Activated naive CD8-positive, alpha-beta T cell treated with anti-CD3 and anti-CD28 coated beads, Interleukin-2, amount 50 U/mL, for 24 hours (primary cell): ENCODE measurements at regions not wholly inside any gene's neighbourhood (a gene's known extent, or its start where the extent isn't known, plus 50 kb on each side); places are given as distances from the start of the nearest gene placed in this dataset.
A peak's percentile ranks its signal among the peaks of the same experiment; 100 is the strongest.
"Not testable (repeated sequence)": the region's sequence is repeated elsewhere in the genome, so short reads cannot be mapped to it uniquely, and the experiment has no call there.

ENCODE experiments used
- ATAC-seq: fragments of 150-1000 bp; cut with Tn5 transposase; one replicate; pipeline ENCODE4 v1.10.0; 2021
- DNase-seq: peaks from one replicate; pipeline ENCODE4 v3.0.0; 2021
- H3K27ac Mint-ChIP-seq: one replicate; pipeline ENCODE4 v1.8.0; 2021; ENCODE audit warnings: mild to moderate bottlenecking, mixed read lengths
- H3K27me3 Mint-ChIP-seq: one replicate; pipeline ENCODE4 v1.8.0; 2021; ENCODE audit warnings: mixed read lengths
- H3K36me3 Mint-ChIP-seq: one replicate; pipeline ENCODE4 v1.8.0; 2021; ENCODE audit warnings: low read depth, mixed read lengths
- H3K4me1 Mint-ChIP-seq: one replicate; pipeline ENCODE4 v1.8.0; 2021; ENCODE audit warnings: mixed read lengths
- H3K4me3 Mint-ChIP-seq: one replicate; pipeline ENCODE4 v1.8.0; 2021; ENCODE audit warnings: mild to moderate bottlenecking, moderate library complexity, mixed read lengths
- H3K9me3 Mint-ChIP-seq: one replicate; pipeline ENCODE4 v1.8.0; 2021; ENCODE audit warnings: mixed read lengths

DNA sequence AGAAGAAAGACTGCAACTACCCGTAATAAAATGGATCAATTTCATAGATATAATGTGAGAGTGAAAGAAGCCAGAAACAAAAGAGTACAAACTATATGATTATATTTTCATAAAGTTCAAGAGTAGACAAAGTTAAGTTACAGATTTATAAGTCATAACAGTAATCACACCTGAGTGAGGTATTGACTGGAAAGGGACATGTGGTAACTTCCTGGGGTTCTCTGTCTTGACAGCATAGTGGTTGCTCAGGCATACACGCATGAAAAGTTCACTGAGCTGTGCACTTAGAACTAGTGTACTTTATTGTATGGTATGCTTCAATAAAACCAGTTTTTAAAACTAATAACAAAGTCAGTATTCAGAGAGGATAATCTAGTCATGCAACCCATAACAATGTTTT, 653.6 kb downstream of the EPM2A start:
- H3K4me1 Mint-ChIP-seq, result no peaks in the 10 kb centered on the region
- no peaks in the 10 kb centered on the region for H3K36me3 Mint-ChIP-seq
- no peaks in the 10 kb centered on the region for H3K9me3 Mint-ChIP-seq
- H3K27ac Mint-ChIP-seq, result no peak overlapping the region
- peaks cover 7% of the 10 kb centered on the region for H3K27me3 Mint-ChIP-seq
- no peak overlapping the region for H3K4me3 Mint-ChIP-seq
- DNase-seq, result no peak
- ATAC-seq, result no peak

DNA sequence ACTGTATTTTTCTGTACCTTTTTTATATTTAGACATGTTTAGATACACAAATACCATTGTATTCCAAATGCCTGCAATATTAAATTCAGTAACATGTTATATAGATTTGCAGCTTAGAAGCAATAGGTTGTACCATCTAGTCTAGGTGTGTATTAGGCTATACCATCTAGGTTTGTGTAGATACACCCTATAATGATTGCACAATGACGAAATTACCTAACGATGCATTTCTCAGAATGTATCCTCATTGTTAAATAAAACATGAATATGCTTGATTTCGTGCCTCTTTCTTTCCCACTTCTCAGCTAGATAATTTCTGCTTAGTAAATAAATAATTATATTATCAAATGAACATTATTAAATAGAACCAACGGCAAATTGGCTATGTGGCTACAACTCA, 653.0 kb downstream of the EPM2A start:
- no peak overlapping the region for H3K4me3 Mint-ChIP-seq
- ATAC-seq, result no peak
- H3K27me3 Mint-ChIP-seq, result peaks cover 7% of the 10 kb centered on the region
- no peaks in the 10 kb centered on the region for H3K36me3 Mint-ChIP-seq
- DNase-seq, result no peak
- no peaks in the 10 kb centered on the region for H3K9me3 Mint-ChIP-seq
- no peak overlapping the region for H3K27ac Mint-ChIP-seq
- H3K4me1 Mint-ChIP-seq, result no peaks in the 10 kb centered on the region

DNA sequence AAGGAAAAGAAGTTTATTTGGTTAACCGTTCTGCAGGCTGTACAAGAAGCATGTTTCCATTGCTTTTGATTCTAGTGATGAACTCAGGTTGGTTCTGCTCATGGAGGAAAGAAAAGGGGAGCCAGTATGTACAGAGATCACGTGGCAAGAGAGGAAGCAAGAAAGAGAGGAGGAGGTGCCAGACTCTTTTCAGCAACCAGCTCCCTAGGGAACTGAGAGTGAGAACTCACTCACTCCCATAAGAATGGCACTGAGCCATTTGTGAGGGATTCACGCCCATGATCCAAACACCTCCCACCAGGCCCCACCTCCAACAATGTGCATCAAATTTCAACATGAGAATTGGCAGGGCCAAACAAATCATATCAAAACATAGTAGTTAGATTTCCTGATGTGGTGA, 649.1 kb downstream of the EPM2A start:
- no peaks in the 10 kb centered on the region for H3K9me3 Mint-ChIP-seq
- peaks cover 7% of the 10 kb centered on the region for H3K27me3 Mint-ChIP-seq
- H3K27ac Mint-ChIP-seq, result no peak overlapping the region
- DNase-seq, result no peak
- H3K4me3 Mint-ChIP-seq, result no peak overlapping the region
- H3K36me3 Mint-ChIP-seq, result no peaks in the 10 kb centered on the region
- no peak for ATAC-seq
- H3K4me1 Mint-ChIP-seq, result no peaks in the 10 kb centered on the region

DNA sequence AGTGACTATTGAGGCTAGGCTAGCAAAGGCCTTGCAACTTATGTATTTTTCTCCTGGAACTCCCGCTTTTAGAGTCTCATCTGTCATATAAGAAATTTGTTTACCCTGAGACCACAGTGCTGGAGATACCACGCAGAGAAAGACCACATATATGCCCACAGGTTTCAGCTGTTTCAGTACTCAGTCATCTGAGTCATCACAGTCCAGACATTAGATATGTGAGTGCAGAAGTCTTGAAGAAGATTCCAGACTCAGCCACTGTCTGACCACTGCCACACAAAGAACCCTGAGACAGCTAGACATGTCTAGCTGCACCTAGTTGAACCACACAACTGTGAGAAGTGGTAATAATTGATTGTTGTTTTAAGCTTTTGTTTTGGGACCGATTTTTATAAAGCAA, 648.3 kb downstream of the EPM2A start:
- Mint-ChIP-seq H3K4me3 (no peak overlapping the region), H3K27ac (no peak overlapping the region), H3K9me3 (no peaks in the 10 kb centered on the region), H3K4me1 (no peaks in the 10 kb centered on the region), H3K27me3 (peaks cover 5% of the 10 kb centered on the region), H3K36me3 (no peaks in the 10 kb centered on the region)
- peak; percentile 49 for ATAC-seq
- DNase-seq, result no peak

DNA sequence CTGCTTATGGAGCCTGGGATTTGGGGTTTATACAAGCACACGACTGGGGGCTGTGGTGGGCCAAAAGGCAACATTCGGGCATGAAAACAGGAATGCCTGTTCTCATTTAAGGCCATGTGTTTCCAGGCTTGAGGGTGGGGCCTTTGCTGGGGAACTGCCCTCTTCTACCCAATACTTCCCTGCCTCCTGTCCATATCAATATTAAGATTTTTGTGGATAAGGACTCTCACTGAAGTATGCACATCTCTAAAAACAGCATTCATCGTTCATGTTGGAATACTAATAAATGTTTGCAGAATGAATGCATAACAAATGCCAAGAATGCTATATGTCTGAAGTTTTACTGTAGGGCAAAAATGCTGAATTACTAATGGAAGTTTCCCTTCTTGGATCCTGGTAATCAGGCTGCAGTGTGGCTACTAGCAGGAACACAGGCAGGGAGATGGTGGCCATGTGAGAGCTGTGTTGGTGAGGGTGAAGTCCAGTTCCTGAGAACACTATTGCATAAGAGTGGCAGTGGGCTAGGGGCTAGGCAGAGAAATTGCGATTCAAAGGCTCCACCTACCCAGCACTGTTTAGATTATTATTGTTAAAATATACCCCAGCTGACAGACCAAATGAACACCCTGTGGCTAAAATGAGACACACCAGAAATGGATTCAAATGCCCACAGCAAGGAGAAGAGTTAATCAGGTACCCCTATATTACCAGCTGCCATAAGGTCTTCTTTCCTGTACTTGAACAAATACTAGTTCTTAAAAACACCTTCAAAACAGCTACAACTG, 644.3 kb downstream of the EPM2A start:
- no peak for ATAC-seq
- H3K36me3 Mint-ChIP-seq, result no peaks in the 10 kb centered on the region
- H3K4me1 Mint-ChIP-seq, result no peaks in the 10 kb centered on the region

DNA sequence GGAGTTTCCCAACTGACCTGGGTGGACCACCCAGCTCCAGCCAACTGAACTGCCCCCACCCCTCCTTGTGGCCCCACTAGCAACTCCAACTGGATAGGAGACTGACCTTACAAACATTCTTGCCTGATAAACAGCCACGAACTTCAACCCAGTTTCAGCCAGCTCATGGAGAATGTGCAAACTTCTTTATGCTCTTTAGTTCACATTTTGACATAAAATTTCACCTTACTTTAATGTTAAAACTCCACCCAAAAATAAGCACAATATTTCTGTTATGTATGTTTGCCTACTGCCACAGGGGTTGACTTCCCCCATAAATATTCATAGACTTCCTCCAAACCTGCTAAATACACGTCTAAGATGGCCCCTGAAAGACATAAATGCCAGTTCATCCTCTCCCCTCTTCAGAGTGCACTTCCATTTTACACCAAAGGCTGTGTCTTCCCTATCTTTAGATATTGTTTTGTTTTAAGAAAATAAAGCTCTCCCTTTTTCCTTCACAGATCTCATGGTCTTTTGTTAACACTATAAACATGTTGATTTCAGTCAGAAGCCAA, 643.7 kb downstream of the EPM2A start:
- H3K27ac Mint-ChIP-seq, result no peak overlapping the region
- H3K4me1 Mint-ChIP-seq, result no peaks in the 10 kb centered on the region
- peaks cover 2% of the 10 kb centered on the region for H3K27me3 Mint-ChIP-seq

More for the DNA sequence above, 644.3 kb downstream of the EPM2A start:
- H3K9me3 Mint-ChIP-seq, result no peaks in the 10 kb centered on the region
- H3K4me3 Mint-ChIP-seq, result no peak overlapping the region
- DNase-seq, result no peak
- no peak overlapping the region for H3K27ac Mint-ChIP-seq
- peaks cover under 1% of the 10 kb centered on the region for H3K27me3 Mint-ChIP-seq

DNA sequence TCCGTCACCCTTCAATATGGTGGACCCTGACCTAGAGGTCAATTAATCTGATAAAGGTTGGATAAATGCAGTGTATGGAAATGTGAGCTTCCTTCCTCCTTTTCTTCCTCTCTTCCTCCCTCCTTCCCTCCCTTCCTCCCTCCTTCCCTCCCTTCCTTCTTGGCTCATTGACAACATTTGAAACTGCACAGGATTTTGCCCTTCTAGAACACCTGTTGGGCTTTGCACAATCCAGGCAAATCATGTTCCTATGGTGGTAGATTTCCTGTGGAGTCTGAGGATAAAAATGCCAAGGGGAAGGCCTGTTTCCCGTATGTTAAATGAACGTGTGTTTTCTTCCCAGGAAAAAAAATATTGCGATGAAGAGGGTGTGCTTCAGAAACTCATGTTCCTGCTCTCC, 642.8 kb downstream of the EPM2A start:
- DNase-seq, result no peak
- Mint-ChIP-seq H3K27me3 (peaks cover 2% of the 10 kb centered on the region), H3K9me3 (peaks cover 3% of the 10 kb centered on the region), H3K4me3 (no peak overlapping the region), H3K27ac (no peak overlapping the region), H3K4me1 (no peaks in the 10 kb centered on the region), H3K36me3 (no peaks in the 10 kb centered on the region)
- ATAC-seq, result no peak

More for the DNA sequence above, 643.7 kb downstream of the EPM2A start:
- no peaks in the 10 kb centered on the region for H3K9me3 Mint-ChIP-seq
- no peak overlapping the region for H3K4me3 Mint-ChIP-seq
- DNase-seq (no peak), ATAC-seq (no peak)
- H3K36me3 Mint-ChIP-seq, result no peaks in the 10 kb centered on the region

DNA sequence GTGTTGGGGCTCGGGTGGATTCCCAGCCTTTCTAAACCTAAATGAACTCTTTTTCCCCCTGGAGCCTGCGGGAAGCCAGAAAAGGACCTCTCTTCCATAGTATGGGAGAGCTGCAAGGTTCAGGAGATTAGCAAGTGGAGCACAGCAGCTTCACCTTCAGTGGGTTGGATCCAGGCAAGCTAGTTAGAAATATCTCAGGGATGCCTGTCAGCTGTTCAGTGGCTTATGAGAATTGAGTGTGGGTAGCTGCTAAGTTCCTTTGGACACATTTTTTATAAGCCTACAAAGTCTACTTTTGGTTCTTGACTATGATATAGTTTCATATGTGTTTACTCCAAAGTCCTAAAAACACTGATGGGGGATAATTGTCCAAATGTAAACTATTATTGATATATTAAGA, 642.1 kb downstream of the EPM2A start:
- H3K4me1 Mint-ChIP-seq, result no peaks in the 10 kb centered on the region
- H3K4me3 Mint-ChIP-seq, result no peak overlapping the region
- H3K27ac Mint-ChIP-seq, result no peak overlapping the region
- no peak for DNase-seq
- peaks cover 2% of the 10 kb centered on the region for H3K27me3 Mint-ChIP-seq
- peaks cover 8% of the 10 kb centered on the region for H3K9me3 Mint-ChIP-seq
- ATAC-seq, result no peak
- no peaks in the 10 kb centered on the region for H3K36me3 Mint-ChIP-seq

DNA sequence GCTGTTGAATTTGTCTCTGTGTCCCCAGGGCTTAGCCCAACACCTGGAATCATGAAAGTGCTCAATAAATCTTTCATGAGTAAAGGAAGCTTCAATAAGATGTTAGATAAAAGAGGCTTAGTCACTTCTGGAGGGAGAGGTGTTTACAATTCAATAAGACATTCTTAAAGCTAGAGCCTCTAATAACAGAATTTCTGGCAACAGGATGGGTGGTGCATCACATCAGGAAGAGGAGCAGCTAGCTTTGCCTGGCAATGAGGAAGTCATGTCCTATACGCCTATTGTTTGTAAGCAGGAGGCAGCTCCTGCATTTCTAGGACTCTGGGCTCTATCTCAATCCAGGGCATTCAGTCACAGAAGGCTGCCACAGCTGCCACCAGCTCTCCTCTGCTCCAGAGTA, 638.5 kb downstream of the EPM2A start:
- no peaks in the 10 kb centered on the region for H3K4me1 Mint-ChIP-seq
- ATAC-seq (no peak), DNase-seq (no peak)
- H3K27ac Mint-ChIP-seq, result no peak overlapping the region
- H3K4me3 Mint-ChIP-seq, result no peak overlapping the region
- H3K27me3 Mint-ChIP-seq, result peaks cover 2% of the 10 kb centered on the region
- H3K36me3 Mint-ChIP-seq, result no peaks in the 10 kb centered on the region
- peaks cover 14% of the 10 kb centered on the region for H3K9me3 Mint-ChIP-seq

DNA sequence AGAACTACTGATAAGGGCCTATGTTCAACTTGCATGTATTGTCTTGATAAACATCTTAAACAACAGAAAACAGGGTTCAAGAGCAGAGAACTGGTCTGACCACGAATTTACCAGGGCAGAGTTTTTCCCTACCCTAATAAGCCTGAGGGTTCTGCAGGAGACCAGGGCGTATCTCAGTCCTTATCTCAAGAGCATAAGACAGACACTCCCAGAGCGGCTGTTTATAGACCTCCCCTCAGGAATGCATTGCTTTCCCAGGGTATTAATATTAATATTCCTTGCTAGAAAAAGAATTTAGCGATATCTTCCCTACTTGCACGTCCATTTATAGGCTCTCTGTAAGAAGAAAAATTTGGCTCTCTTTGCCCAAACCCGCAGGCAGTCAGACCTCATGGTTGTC, 637.2 kb downstream of the EPM2A start:
- H3K36me3 Mint-ChIP-seq, ATAC-seq, H3K4me1 Mint-ChIP-seq, H3K27ac Mint-ChIP-seq, H3K27me3 Mint-ChIP-seq, H3K4me3 Mint-ChIP-seq, DNase-seq: not testable (repeated sequence)
- peaks cover 14% of the 10 kb centered on the region for H3K9me3 Mint-ChIP-seq

DNA sequence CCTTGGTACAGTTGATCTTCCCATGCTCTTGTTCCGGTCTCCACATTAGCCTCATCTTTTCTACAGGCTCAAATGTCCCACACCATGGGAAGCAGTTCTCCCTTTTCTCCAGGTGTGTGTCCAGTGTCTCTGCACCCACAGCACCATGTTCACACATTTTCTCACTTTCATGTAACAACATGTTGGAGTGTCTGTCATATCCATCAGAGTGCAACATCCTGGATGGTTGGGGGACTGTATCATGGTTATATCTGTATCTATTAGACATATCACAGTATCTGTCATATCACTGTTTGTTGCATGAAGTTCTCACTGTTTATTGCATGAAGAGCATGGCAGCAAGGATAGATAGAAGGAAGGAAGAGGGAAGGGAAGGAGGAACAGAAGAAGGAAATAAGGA, 635.6 kb downstream of the EPM2A start:
- no peak overlapping the region for H3K4me3 Mint-ChIP-seq
- no peak for DNase-seq
- H3K27me3 Mint-ChIP-seq, result peaks cover 2% of the 10 kb centered on the region
- peaks cover 14% of the 10 kb centered on the region for H3K9me3 Mint-ChIP-seq
- no peak overlapping the region for H3K27ac Mint-ChIP-seq
- no peaks in the 10 kb centered on the region for H3K36me3 Mint-ChIP-seq
- H3K4me1 Mint-ChIP-seq, result no peaks in the 10 kb centered on the region
- no peak for ATAC-seq

DNA sequence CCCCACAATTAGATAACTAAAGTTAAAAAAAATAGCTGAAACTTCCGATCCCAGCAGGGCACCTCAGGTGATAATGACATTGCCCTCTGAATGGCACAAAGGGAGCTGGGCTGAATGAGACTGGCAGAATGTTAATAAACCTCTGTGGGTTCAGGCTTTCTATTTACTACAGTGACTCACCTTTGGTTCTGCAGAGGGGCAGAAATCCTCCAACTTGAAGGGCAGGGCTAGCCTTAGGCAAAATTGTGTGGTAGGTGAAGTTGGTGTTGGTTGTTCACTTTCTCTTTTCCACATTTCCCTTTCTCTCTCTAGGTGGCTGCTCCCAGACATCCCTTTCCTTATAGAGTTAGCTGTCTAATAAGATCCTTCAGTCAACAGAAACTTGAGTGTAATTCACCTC, 625.2 kb downstream of the EPM2A start:
- H3K36me3 Mint-ChIP-seq, result no peaks in the 10 kb centered on the region
- no peak for ATAC-seq

DNA sequence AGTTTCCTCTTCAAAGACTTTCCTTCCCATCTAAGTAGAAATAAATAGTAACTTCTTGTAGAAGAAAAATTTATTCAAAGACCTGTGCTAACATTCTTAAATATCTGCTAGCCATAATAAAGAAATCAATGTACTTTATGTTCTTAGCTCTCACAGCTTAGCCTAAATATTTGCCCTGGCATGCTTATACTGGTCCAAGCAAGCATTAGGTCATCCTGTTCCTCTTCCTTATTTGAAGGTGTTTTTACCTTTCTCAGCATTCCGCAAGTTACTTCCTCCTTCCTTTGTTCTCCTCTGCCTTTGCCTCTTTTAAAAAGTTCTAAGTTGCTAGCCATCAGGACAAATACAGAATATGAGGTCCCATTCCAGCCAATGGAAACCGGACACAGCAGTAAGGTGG, 623.9 kb downstream of the EPM2A start:
- H3K4me3 Mint-ChIP-seq, H3K27me3 Mint-ChIP-seq, H3K4me1 Mint-ChIP-seq, H3K9me3 Mint-ChIP-seq, ATAC-seq, H3K36me3 Mint-ChIP-seq, H3K27ac Mint-ChIP-seq, DNase-seq: not testable (repeated sequence)

More for the DNA sequence above, 625.2 kb downstream of the EPM2A start:
- H3K27ac Mint-ChIP-seq, result no peak overlapping the region
- H3K4me3 Mint-ChIP-seq, result no peak overlapping the region
- peaks cover 8% of the 10 kb centered on the region for H3K27me3 Mint-ChIP-seq
- no peaks in the 10 kb centered on the region for H3K4me1 Mint-ChIP-seq
- H3K9me3 Mint-ChIP-seq, result no peaks in the 10 kb centered on the region
- DNase-seq, result no peak

DNA sequence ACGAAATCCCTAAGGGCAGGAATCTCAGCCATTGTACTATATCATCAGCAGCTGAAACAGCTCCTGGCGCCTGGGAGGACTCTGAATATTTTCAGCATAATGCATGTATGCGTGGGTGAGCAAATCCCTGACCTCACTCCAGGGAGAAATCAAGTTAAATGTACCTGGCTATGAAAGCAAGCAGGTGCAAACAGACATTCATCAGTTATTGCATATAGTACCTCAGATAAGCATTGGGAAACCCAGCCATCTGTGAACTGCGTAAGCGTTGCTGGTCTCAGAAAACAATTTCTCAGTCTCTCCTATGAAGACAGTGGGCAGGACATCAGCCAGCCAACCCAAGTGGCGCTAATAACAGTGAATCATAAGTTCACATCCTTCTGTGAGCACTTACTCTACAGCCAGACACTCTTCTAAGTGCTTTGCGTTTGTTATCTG, 622.6 kb downstream of the EPM2A start:
- no peaks in the 10 kb centered on the region for H3K36me3 Mint-ChIP-seq
- no peak for DNase-seq
- no peaks in the 10 kb centered on the region for H3K4me1 Mint-ChIP-seq
- H3K4me3 Mint-ChIP-seq, result no peak overlapping the region
- no peak overlapping the region for H3K27ac Mint-ChIP-seq
- no peak for ATAC-seq
- no peaks in the 10 kb centered on the region for H3K9me3 Mint-ChIP-seq
- peaks cover 10% of the 10 kb centered on the region for H3K27me3 Mint-ChIP-seq

DNA sequence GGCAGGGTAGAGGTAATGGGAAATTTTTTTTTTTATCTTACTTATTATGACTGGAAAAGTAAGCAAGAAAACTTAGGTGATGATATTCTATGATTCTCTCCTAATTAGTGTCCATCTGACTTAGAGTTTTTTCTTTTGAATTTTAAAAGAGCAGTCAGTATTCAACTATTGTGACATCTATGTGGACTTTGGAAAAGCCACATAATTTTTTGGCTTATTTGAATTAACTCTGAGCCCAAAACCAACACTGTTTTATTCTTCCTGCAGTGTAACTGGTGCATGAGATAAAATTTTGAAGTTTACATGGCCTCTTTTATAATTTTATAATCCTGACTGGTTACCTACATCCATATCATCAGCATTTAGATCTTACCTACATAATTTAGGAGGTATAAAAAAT, 619.7 kb downstream of the EPM2A start:
- H3K27ac Mint-ChIP-seq, result no peak overlapping the region
- H3K4me3 Mint-ChIP-seq, result no peak overlapping the region
- H3K36me3 Mint-ChIP-seq, result no peaks in the 10 kb centered on the region
- H3K4me1 Mint-ChIP-seq, result no peaks in the 10 kb centered on the region
- ATAC-seq (no peak), DNase-seq (no peak)
- H3K27me3 Mint-ChIP-seq, result peaks cover 10% of the 10 kb centered on the region
- H3K9me3 Mint-ChIP-seq, result no peaks in the 10 kb centered on the region
